ENCODE measurements at regions not wholly inside any gene's neighbourhood (a gene's known extent, or its start where the extent isn't known, plus 50 kb on each side); places are given as distances from the start of the nearest gene placed in this dataset.
A peak's percentile ranks its signal among the peaks of the same experiment; 100 is the strongest.
"Not testable (repeated sequence)": the region's sequence is repeated elsewhere in the genome, so short reads cannot be mapped to it uniquely, and the experiment has no call there.

GRCh38 chr10:47619300-47620012, 96.0 kb upstream of the AGAP9 start:
- DNase-seq; H3K4me1 ChIP-seq; H3K36me3 ChIP-seq; H3K4me3 ChIP-seq; H3K27me3 ChIP-seq (ENCODE audit: low read depth); H3K9me3 ChIP-seq (replicated peaks); H3K27ac ChIP-seq (replicated peaks); intact Hi-C loops (cut with micrococcal nuclease): not testable (repeated sequence)
- TF ChIP-seq CTCF (IDR thresholded peaks at IDR 0.05; ENCODE audit: borderline replicate concordance) = peak; percentile 42

GRCh38 chr10:47609311-47609710, 85.9 kb upstream of the AGAP9 start:
- H3K4me1 ChIP-seq; H3K9me3 ChIP-seq (replicated peaks); H3K27me3 ChIP-seq (ENCODE audit: low read depth); H3K36me3 ChIP-seq; DNase-seq; H3K27ac ChIP-seq (replicated peaks); intact Hi-C loops (cut with micrococcal nuclease); H3K4me3 ChIP-seq: not testable (repeated sequence)

GRCh38 chr10:47605791-47606773, 82.6 kb upstream of the AGAP9 start:
- H3K4me3 ChIP-seq; H3K36me3 ChIP-seq; H3K27ac ChIP-seq (replicated peaks); H3K4me1 ChIP-seq; H3K9me3 ChIP-seq (replicated peaks); intact Hi-C loops (cut with micrococcal nuclease); H3K27me3 ChIP-seq (ENCODE audit: low read depth); DNase-seq: not testable (repeated sequence)

GRCh38 chr10:47600604-47601003, 77.2 kb upstream of the AGAP9 start:
- H3K4me3 ChIP-seq; H3K27me3 ChIP-seq (ENCODE audit: low read depth); intact Hi-C loops (cut with micrococcal nuclease); H3K36me3 ChIP-seq; H3K27ac ChIP-seq (replicated peaks); H3K9me3 ChIP-seq (replicated peaks); H3K4me1 ChIP-seq; DNase-seq: not testable (repeated sequence)

- H3K27me3 ChIP-seq (ENCODE audit: low read depth); H3K27ac ChIP-seq (replicated peaks); DNase-seq; H3K36me3 ChIP-seq; intact Hi-C loops (cut with micrococcal nuclease); H3K4me3 ChIP-seq; H3K4me1 ChIP-seq; H3K9me3 ChIP-seq (replicated peaks): not testable (repeated sequence)
Measured at GRCh38 chr10:47600127-47600526, 76.7 kb upstream of the AGAP9 start.

- intact Hi-C loops (cut with micrococcal nuclease); H3K27ac ChIP-seq (replicated peaks); H3K4me1 ChIP-seq; H3K27me3 ChIP-seq (ENCODE audit: low read depth); DNase-seq; H3K9me3 ChIP-seq (replicated peaks); H3K4me3 ChIP-seq; H3K36me3 ChIP-seq: not testable (repeated sequence)
Measured at GRCh38 chr10:47599657-47600056, 76.2 kb upstream of the AGAP9 start.

- H3K4me3 ChIP-seq; intact Hi-C loops (cut with micrococcal nuclease); H3K27ac ChIP-seq (replicated peaks); H3K27me3 ChIP-seq (ENCODE audit: low read depth); DNase-seq; H3K36me3 ChIP-seq; H3K4me1 ChIP-seq; H3K9me3 ChIP-seq (replicated peaks): not testable (repeated sequence)
Measured at GRCh38 chr10:47593805-47594204, 70.4 kb upstream of the AGAP9 start.

GRCh38 chr10:47593129-47593528, 69.7 kb upstream of the AGAP9 start:
- H3K27me3 ChIP-seq (ENCODE audit: low read depth); DNase-seq; H3K4me3 ChIP-seq; H3K4me1 ChIP-seq; intact Hi-C loops (cut with micrococcal nuclease); H3K36me3 ChIP-seq; H3K27ac ChIP-seq (replicated peaks); H3K9me3 ChIP-seq (replicated peaks): not testable (repeated sequence)

- H3K36me3 ChIP-seq; intact Hi-C loops (cut with micrococcal nuclease); H3K9me3 ChIP-seq (replicated peaks); H3K4me3 ChIP-seq; H3K27me3 ChIP-seq (ENCODE audit: low read depth); H3K4me1 ChIP-seq; DNase-seq; H3K27ac ChIP-seq (replicated peaks): not testable (repeated sequence)
Measured at GRCh38 chr10:47590956-47591355, 67.5 kb upstream of the AGAP9 start.

GRCh38 chr10:47590534-47590933, 67.1 kb upstream of the AGAP9 start:
- DNase-seq; H3K27ac ChIP-seq (replicated peaks); H3K9me3 ChIP-seq (replicated peaks); H3K36me3 ChIP-seq; H3K4me1 ChIP-seq; H3K27me3 ChIP-seq (ENCODE audit: low read depth); intact Hi-C loops (cut with micrococcal nuclease); H3K4me3 ChIP-seq: not testable (repeated sequence)

GRCh38 chr10:47582051-47582450, 58.6 kb upstream of the AGAP9 start:
- H3K4me1 ChIP-seq; H3K27ac ChIP-seq (replicated peaks); intact Hi-C loops (cut with micrococcal nuclease); H3K36me3 ChIP-seq; H3K4me3 ChIP-seq; H3K9me3 ChIP-seq (replicated peaks); H3K27me3 ChIP-seq (ENCODE audit: low read depth); DNase-seq: not testable (repeated sequence)

- DNase-seq; H3K9me3 ChIP-seq (replicated peaks); intact Hi-C loops (cut with micrococcal nuclease); H3K4me3 ChIP-seq; H3K27me3 ChIP-seq (ENCODE audit: low read depth); H3K4me1 ChIP-seq; H3K27ac ChIP-seq (replicated peaks); H3K36me3 ChIP-seq: not testable (repeated sequence)
Measured at GRCh38 chr10:47580063-47580462, 56.6 kb upstream of the AGAP9 start.

- H3K27me3 ChIP-seq (ENCODE audit: low read depth); H3K27ac ChIP-seq (replicated peaks); intact Hi-C loops (cut with micrococcal nuclease); H3K36me3 ChIP-seq; H3K9me3 ChIP-seq (replicated peaks); H3K4me1 ChIP-seq; DNase-seq; H3K4me3 ChIP-seq: not testable (repeated sequence)
Measured at GRCh38 chr10:47578547-47578946, 55.1 kb upstream of the AGAP9 start.
